ENCODE measurements at regions not wholly inside any gene's neighbourhood (a gene's known extent, or its start where the extent isn't known, plus 50 kb on each side); places are given as distances from the start of the nearest gene placed in this dataset.

GRCh38 chr3:191975936-191976335, 515.0 kb downstream of the PYDC2 start:
- TF ChIP-seq CTCF (IDR thresholded peaks at IDR 0.05; ENCODE audit: low read depth, low read length) (no peak), EZH2phosphoT487 (IDR thresholded peaks at IDR 0.05; ENCODE audit: low read depth) (no peak)

Data from OCI-LY3 (cell line).